ENCODE measurements at regions not wholly inside any gene's neighbourhood (a gene's known extent, or its start where the extent isn't known, plus 50 kb on each side); places are given as distances from the start of the nearest gene placed in this dataset.

GRCh38 chr4:90007494-90008167, 113.0 kb downstream of the MMRN1 start:
- no peak overlapping the region for H3K27ac Mint-ChIP-seq
- H3K4me1 Mint-ChIP-seq = no peaks in the 10 kb centered on the region
- DNase-seq = no peak
- H3K36me3 Mint-ChIP-seq (ENCODE audit: low read depth) = no peaks in the 10 kb centered on the region
- H3K27me3 Mint-ChIP-seq = peaks cover 7% of the 10 kb centered on the region
- H3K9me3 ChIP-seq (ENCODE audit: control insufficient read depth, low read length, poor library complexity, severe bottlenecking) = no peaks in the 10 kb centered on the region
- H3K4me3 Mint-ChIP-seq = no peak overlapping the region
- ATAC-seq = no peak

- no peaks in the 10 kb centered on the region for H3K9me3 ChIP-seq (ENCODE audit: control insufficient read depth, low read length, poor library complexity, severe bottlenecking)
- H3K27me3 Mint-ChIP-seq = peaks cover 11% of the 10 kb centered on the region
- no peaks in the 10 kb centered on the region for H3K36me3 Mint-ChIP-seq (ENCODE audit: low read depth)
- no peak overlapping the region for H3K27ac Mint-ChIP-seq
- no peak for DNase-seq
- no peak for ATAC-seq
- H3K4me3 Mint-ChIP-seq = no peak overlapping the region
- no peaks in the 10 kb centered on the region for H3K4me1 Mint-ChIP-seq
Observed at GRCh38 chr4:90012918-90013317, 114.3 kb upstream of the CCSER1 start.

- peaks cover 5% of the 10 kb centered on the region for H3K27me3 Mint-ChIP-seq
- H3K9me3 ChIP-seq (ENCODE audit: control insufficient read depth, low read length, poor library complexity, severe bottlenecking) = no peaks in the 10 kb centered on the region
- no peak for DNase-seq
- H3K36me3 Mint-ChIP-seq (ENCODE audit: low read depth) = no peaks in the 10 kb centered on the region
- no peak overlapping the region for H3K27ac Mint-ChIP-seq
- ATAC-seq = no peak
- H3K4me1 Mint-ChIP-seq = no peaks in the 10 kb centered on the region
- no peak overlapping the region for H3K4me3 Mint-ChIP-seq
Observed at GRCh38 chr4:90024519-90024918, 102.7 kb upstream of the CCSER1 start.

- Mint-ChIP-seq H3K36me3 (ENCODE audit: low read depth) (no peaks in the 10 kb centered on the region), H3K4me3 (no peak overlapping the region), H3K27ac (no peak overlapping the region), H3K4me1 (no peaks in the 10 kb centered on the region), H3K27me3 (peaks cover 5% of the 10 kb centered on the region)
- no peaks in the 10 kb centered on the region for H3K9me3 ChIP-seq (ENCODE audit: control insufficient read depth, low read length, poor library complexity, severe bottlenecking)
- DNase-seq = no peak
- no peak for ATAC-seq
Observed at GRCh38 chr4:90025248-90025647, 101.9 kb upstream of the CCSER1 start.

- H3K4me3 Mint-ChIP-seq = no peak overlapping the region
- no peak overlapping the region for H3K27ac Mint-ChIP-seq
- no peaks in the 10 kb centered on the region for H3K36me3 Mint-ChIP-seq (ENCODE audit: low read depth)
- no peaks in the 10 kb centered on the region for H3K9me3 ChIP-seq (ENCODE audit: control insufficient read depth, low read length, poor library complexity, severe bottlenecking)
- DNase-seq (no peak), ATAC-seq (no peak)
- H3K4me1 Mint-ChIP-seq = no peaks in the 10 kb centered on the region
- H3K27me3 Mint-ChIP-seq = peaks cover 15% of the 10 kb centered on the region
Observed at GRCh38 chr4:90027565-90027964, 99.6 kb upstream of the CCSER1 start.

GRCh38 chr4:90028460-90028859, 98.7 kb upstream of the CCSER1 start:
- Mint-ChIP-seq H3K27ac (no peak overlapping the region), H3K27me3 (peaks cover 19% of the 10 kb centered on the region), H3K36me3 (ENCODE audit: low read depth) (no peaks in the 10 kb centered on the region), H3K4me3 (no peak overlapping the region), H3K4me1 (no peaks in the 10 kb centered on the region)
- no peak for DNase-seq
- H3K9me3 ChIP-seq (ENCODE audit: control insufficient read depth, low read length, poor library complexity, severe bottlenecking) = no peaks in the 10 kb centered on the region
- no peak for ATAC-seq

- no peak for ATAC-seq
- DNase-seq = no peak
- no peaks in the 10 kb centered on the region for H3K4me1 Mint-ChIP-seq
- H3K27ac Mint-ChIP-seq = no peak overlapping the region
- H3K36me3 Mint-ChIP-seq (ENCODE audit: low read depth) = no peaks in the 10 kb centered on the region
- peaks cover 19% of the 10 kb centered on the region for H3K27me3 Mint-ChIP-seq
- H3K4me3 Mint-ChIP-seq = no peak overlapping the region
- H3K9me3 ChIP-seq (ENCODE audit: control insufficient read depth, low read length, poor library complexity, severe bottlenecking) = no peaks in the 10 kb centered on the region
Observed at GRCh38 chr4:90030202-90030601, 97.0 kb upstream of the CCSER1 start.

GRCh38 chr4:90030953-90031352, 96.2 kb upstream of the CCSER1 start:
- H3K27me3 Mint-ChIP-seq = peaks cover 19% of the 10 kb centered on the region
- no peak overlapping the region for H3K4me3 Mint-ChIP-seq
- DNase-seq (no peak), ATAC-seq (no peak)
- no peaks in the 10 kb centered on the region for H3K9me3 ChIP-seq (ENCODE audit: control insufficient read depth, low read length, poor library complexity, severe bottlenecking)
- no peaks in the 10 kb centered on the region for H3K4me1 Mint-ChIP-seq
- H3K27ac Mint-ChIP-seq = no peak overlapping the region
- no peaks in the 10 kb centered on the region for H3K36me3 Mint-ChIP-seq (ENCODE audit: low read depth)

GRCh38 chr4:90039122-90039521, 88.1 kb upstream of the CCSER1 start:
- DNase-seq (no peak), ATAC-seq (no peak)
- no peak overlapping the region for H3K27ac Mint-ChIP-seq
- H3K4me3 Mint-ChIP-seq = no peak overlapping the region
- H3K4me1 Mint-ChIP-seq = peaks cover 3% of the 10 kb centered on the region
- no peaks in the 10 kb centered on the region for H3K27me3 Mint-ChIP-seq
- H3K9me3 ChIP-seq (ENCODE audit: control insufficient read depth, low read length, poor library complexity, severe bottlenecking) = no peaks in the 10 kb centered on the region
- no peaks in the 10 kb centered on the region for H3K36me3 Mint-ChIP-seq (ENCODE audit: low read depth)

- no peak overlapping the region for H3K4me3 Mint-ChIP-seq
- H3K27ac Mint-ChIP-seq = no peak overlapping the region
- H3K9me3 ChIP-seq (ENCODE audit: control insufficient read depth, low read length, poor library complexity, severe bottlenecking) = no peaks in the 10 kb centered on the region
- no peaks in the 10 kb centered on the region for H3K36me3 Mint-ChIP-seq (ENCODE audit: low read depth)
- ATAC-seq (no peak), DNase-seq (no peak)
- H3K27me3 Mint-ChIP-seq = peaks cover 4% of the 10 kb centered on the region
- no peaks in the 10 kb centered on the region for H3K4me1 Mint-ChIP-seq
Observed at GRCh38 chr4:90051999-90052398, 75.2 kb upstream of the CCSER1 start.

- H3K27me3 Mint-ChIP-seq = no peaks in the 10 kb centered on the region
- ATAC-seq = no peak
- H3K27ac Mint-ChIP-seq = no peak overlapping the region
- no peaks in the 10 kb centered on the region for H3K4me1 Mint-ChIP-seq
- no peak overlapping the region for H3K4me3 Mint-ChIP-seq
- no peak for DNase-seq
- H3K36me3 Mint-ChIP-seq (ENCODE audit: low read depth) = no peaks in the 10 kb centered on the region
- no peaks in the 10 kb centered on the region for H3K9me3 ChIP-seq (ENCODE audit: control insufficient read depth, low read length, poor library complexity, severe bottlenecking)
Observed at GRCh38 chr4:90057091-90057490, 70.1 kb upstream of the CCSER1 start.

GRCh38 chr4:90060039-90060438, 67.2 kb upstream of the CCSER1 start:
- Mint-ChIP-seq H3K27ac (no peak overlapping the region), H3K36me3 (ENCODE audit: low read depth) (no peaks in the 10 kb centered on the region), H3K27me3 (no peaks in the 10 kb centered on the region), H3K4me3 (no peak overlapping the region), H3K4me1 (no peaks in the 10 kb centered on the region)
- ATAC-seq (no peak), DNase-seq (no peak)
- no peaks in the 10 kb centered on the region for H3K9me3 ChIP-seq (ENCODE audit: control insufficient read depth, low read length, poor library complexity, severe bottlenecking)

- no peaks in the 10 kb centered on the region for H3K9me3 ChIP-seq (ENCODE audit: control insufficient read depth, low read length, poor library complexity, severe bottlenecking)
- Mint-ChIP-seq H3K36me3 (ENCODE audit: low read depth) (no peaks in the 10 kb centered on the region), H3K4me3 (no peak overlapping the region), H3K4me1 (no peaks in the 10 kb centered on the region), H3K27me3 (no peaks in the 10 kb centered on the region), H3K27ac (no peak overlapping the region)
- ATAC-seq (no peak), DNase-seq (no peak)
Observed at GRCh38 chr4:90061881-90062280, 65.3 kb upstream of the CCSER1 start.

- Mint-ChIP-seq H3K4me3 (no peak overlapping the region), H3K4me1 (no peaks in the 10 kb centered on the region), H3K27ac (no peak overlapping the region), H3K36me3 (ENCODE audit: low read depth) (no peaks in the 10 kb centered on the region), H3K27me3 (no peaks in the 10 kb centered on the region)
- ATAC-seq = no peak
- DNase-seq = no peak
- no peaks in the 10 kb centered on the region for H3K9me3 ChIP-seq (ENCODE audit: control insufficient read depth, low read length, poor library complexity, severe bottlenecking)
Observed at GRCh38 chr4:90064196-90064595, 63.0 kb upstream of the CCSER1 start.

Measured in T-helper 17 cell (primary cell).